Vagina (tissue), 2 donors: ENCODE measurements at regions not wholly inside any gene's neighbourhood (a gene's known extent, or its start where the extent isn't known, plus 50 kb on each side); places are given as distances from the start of the nearest gene placed in this dataset.
"Not testable (repeated sequence)": the region's sequence is repeated elsewhere in the genome, so short reads cannot be mapped to it uniquely, and the experiment has no call there.

Experiments used
- DNase-seq, 2 donors: peaks; one replicate each; pipeline ENCODE4 v3.0.0-alpha.2; 2017; ENCODE audit errors: extremely low spot score in 2 of 2
- H3K27ac ChIP-seq: fragments of 200-600 bp; sonication (generic); one replicate; pipeline ENCODE4 v1.5.1; 2019
- H3K27me3 ChIP-seq: fragments of 200-600 bp; sonication (generic); one replicate; pipeline ENCODE4 v1.5.1; 2019
- H3K36me3 ChIP-seq, 2 donors: fragments of 200-600 bp; sonication (generic); one replicate each; pipeline ENCODE4 v1.5.1; 2017 to 2019
- H3K4me1 ChIP-seq: fragments of 200-600 bp; sonication (generic); one replicate; pipeline ENCODE4 v1.5.1; 2019
- H3K4me3 ChIP-seq, 2 donors: fragments of 200-600 bp; sonication (generic); 1 replicate in 1 of 2; 2 replicates in 1 of 2; pipeline ENCODE4 v1.5.1; 2016 to 2019
- H3K9me3 ChIP-seq: fragments of 200-600 bp; sonication (generic); one replicate; pipeline ENCODE4 v1.5.1; 2019
- POLR2A ChIP-seq, 2 donors: fragments of 450-650 bp; IDR thresholded peaks; one replicate each; pipeline ENCODE4 v1.6.1; 2017; ENCODE audit warnings: antibody characterized with exemption in 2 of 2, mild to moderate bottlenecking in 2 of 2, moderate library complexity in 2 of 2
- POLR2AphosphoS5 ChIP-seq, 2 donors: sonication (generic); formaldehyde crosslinking; IDR thresholded peaks; one replicate each; pipeline ENCODE4 v1.9.0; 2017; ENCODE audit warnings: antibody characterized with exemption in 2 of 2, mild to moderate bottlenecking in 2 of 2, low read depth in 1 of 2; ENCODE audit not compliant: insufficient read depth in 1 of 2
- intact Hi-C: fragments of 100-400 bp; cut with DNase I; formaldehyde crosslinking; loops from one replicate; pipeline ENCODE4 v1.15.1; 2023
- TF ChIP-seq, protein P1 (sequence below), 3 experiments: fragments of 450-650 bp in 2 of 3; fragments of 200-600 bp in 1 of 3; sonication (generic) in 1 of 3; IDR thresholded peaks; one replicate each; pipeline ENCODE4 v1.5.1; 2017 to 2019; ENCODE audit warnings: antibody characterized with exemption in 3 of 3, mild to moderate bottlenecking in 2 of 3, moderate library complexity in 2 of 3

DNA sequence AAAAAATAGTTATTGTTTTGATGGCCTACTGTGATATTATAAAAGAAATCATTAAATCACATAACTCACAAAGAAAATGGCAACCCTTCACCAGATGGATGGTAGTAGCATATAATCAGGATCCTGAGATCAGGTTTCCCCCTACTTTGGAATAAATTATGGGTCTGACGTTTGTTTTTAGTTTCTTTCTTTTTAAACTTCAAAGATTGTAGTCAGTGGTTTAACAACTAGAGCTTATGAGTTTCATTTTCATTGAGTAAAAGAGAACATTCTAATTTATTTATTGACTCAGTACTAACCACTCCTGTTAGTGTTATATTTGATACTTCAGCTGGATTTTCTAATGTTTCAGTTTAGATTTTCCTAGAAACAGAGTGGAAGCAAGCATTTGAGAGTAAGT, 218.0 kb upstream of the PCSK5 start:
- Histone ChIP-seq H3K4me1 (no peaks in the 10 kb centered on the region), H3K4me3 (no peak overlapping the region), H3K9me3 (no peaks in the 10 kb centered on the region), H3K27me3 (no peaks in the 10 kb centered on the region), H3K27ac (no peak overlapping the region), H3K36me3 (no peaks in the 10 kb centered on the region)
- no peak for DNase-seq
- TF ChIP-seq, protein P1, sequence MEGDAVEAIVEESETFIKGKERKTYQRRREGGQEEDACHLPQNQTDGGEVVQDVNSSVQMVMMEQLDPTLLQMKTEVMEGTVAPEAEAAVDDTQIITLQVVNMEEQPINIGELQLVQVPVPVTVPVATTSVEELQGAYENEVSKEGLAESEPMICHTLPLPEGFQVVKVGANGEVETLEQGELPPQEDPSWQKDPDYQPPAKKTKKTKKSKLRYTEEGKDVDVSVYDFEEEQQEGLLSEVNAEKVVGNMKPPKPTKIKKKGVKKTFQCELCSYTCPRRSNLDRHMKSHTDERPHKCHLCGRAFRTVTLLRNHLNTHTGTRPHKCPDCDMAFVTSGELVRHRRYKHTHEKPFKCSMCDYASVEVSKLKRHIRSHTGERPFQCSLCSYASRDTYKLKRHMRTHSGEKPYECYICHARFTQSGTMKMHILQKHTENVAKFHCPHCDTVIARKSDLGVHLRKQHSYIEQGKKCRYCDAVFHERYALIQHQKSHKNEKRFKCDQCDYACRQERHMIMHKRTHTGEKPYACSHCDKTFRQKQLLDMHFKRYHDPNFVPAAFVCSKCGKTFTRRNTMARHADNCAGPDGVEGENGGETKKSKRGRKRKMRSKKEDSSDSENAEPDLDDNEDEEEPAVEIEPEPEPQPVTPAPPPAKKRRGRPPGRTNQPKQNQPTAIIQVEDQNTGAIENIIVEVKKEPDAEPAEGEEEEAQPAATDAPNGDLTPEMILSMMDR (IDR thresholded peaks at IDR 0.05): no peak
- TF ChIP-seq POLR2A (IDR thresholded peaks at IDR 0.05) (no peak), POLR2AphosphoS5 (IDR thresholded peaks at IDR 0.05; ENCODE audit: insufficient read depth in 1 of 2, low read depth in 1 of 2) (no peak)
- intact Hi-C loops: no loop called here

DNA sequence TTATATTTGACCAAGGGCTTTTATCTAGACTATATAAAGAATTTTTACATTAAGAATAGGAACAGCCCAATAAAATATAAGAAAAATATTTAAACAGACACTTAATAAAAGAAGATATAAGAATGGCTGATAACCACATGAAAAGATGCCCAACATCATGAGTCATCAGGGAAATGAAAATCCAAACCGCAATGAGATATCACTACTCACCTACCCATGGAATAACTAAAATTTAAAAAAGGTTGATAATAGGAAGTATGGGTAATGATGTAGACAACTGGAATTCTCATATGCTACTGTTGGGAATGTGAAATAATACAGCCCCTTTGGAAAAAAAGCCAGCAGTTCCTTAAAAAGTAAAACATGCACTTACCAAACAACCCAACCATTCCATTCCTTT, 206.9 kb upstream of the PCSK5 start:
- no peaks in the 10 kb centered on the region for H3K36me3 ChIP-seq
- no peak overlapping the region for H3K4me3 ChIP-seq
- intact Hi-C loops: no loop called here
- H3K4me1 ChIP-seq: no peaks in the 10 kb centered on the region
- no peaks in the 10 kb centered on the region for H3K27me3 ChIP-seq
- no peak for DNase-seq
- TF ChIP-seq POLR2A (IDR thresholded peaks at IDR 0.05) (no peak), POLR2AphosphoS5 (IDR thresholded peaks at IDR 0.05; ENCODE audit: insufficient read depth in 1 of 2, low read depth in 1 of 2) (no peak)
- TF ChIP-seq, protein P1 (IDR thresholded peaks at IDR 0.05): no peak
- H3K27ac ChIP-seq: no peak overlapping the region
- H3K9me3 ChIP-seq: no peaks in the 10 kb centered on the region

DNA sequence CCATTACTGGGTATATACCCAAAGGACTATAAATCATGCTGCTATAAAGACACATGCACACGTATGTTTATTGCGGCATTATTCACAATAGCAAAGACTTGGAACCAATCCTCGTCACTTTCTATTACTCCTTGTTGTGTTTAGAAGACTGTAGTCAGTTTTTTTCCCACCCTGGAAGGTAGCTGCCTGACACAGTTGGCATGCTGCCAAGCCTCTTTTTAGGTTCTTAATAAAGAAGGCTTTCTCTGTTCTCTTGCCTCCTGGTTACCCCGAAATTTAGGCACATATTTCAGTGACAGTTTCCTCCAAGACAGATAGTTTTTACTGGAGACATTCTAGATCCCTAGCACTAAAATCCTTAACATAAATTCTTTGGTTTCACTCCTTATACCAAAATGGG, 205.4 kb upstream of the PCSK5 start:
- Histone ChIP-seq H3K27me3 (no peaks in the 10 kb centered on the region), H3K4me3 (no peak overlapping the region), H3K4me1 (no peaks in the 10 kb centered on the region), H3K9me3 (no peaks in the 10 kb centered on the region), H3K36me3 (no peaks in the 10 kb centered on the region), H3K27ac (no peak overlapping the region)
- TF ChIP-seq POLR2A (IDR thresholded peaks at IDR 0.05) (no peak), POLR2AphosphoS5 (IDR thresholded peaks at IDR 0.05; ENCODE audit: insufficient read depth in 1 of 2, low read depth in 1 of 2) (no peak)
- TF ChIP-seq, protein P1 (IDR thresholded peaks at IDR 0.05): no peak
- no peak for DNase-seq
- intact Hi-C loops: no loop called here

DNA sequence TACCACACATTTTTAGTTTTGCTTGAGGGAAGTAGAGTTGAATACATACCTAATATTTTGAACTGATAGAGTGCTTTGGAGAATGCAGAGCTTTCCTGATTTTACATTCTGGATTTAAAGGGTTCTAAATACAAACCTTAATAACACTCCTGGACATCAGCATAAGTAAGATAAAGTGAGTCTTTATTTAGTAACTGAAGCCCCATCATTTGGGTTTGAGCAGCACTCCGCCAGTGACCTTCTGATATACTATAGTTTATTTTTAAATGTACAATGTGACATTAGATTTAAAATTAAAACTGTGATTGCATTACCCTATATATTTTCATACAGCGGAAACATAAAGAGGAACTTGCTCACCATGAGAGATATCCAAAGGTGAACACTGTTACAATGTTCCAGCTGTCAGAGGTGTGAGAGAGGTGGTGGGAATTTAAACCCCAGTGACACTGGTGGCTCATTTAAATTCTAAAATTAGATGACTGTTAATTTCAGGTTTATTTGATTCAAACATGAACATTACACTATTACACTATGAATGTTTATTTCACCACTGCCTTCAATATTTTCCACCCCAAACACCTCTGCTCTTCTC, 203.0 kb upstream of the PCSK5 start:
- intact Hi-C loops: no loop called here
- TF ChIP-seq POLR2A (IDR thresholded peaks at IDR 0.05) (no peak), POLR2AphosphoS5 (IDR thresholded peaks at IDR 0.05; ENCODE audit: insufficient read depth in 1 of 2, low read depth in 1 of 2) (no peak)
- TF ChIP-seq, protein P1 (IDR thresholded peaks at IDR 0.05): no peak
- no peaks in the 10 kb centered on the region for H3K4me1 ChIP-seq

DNA sequence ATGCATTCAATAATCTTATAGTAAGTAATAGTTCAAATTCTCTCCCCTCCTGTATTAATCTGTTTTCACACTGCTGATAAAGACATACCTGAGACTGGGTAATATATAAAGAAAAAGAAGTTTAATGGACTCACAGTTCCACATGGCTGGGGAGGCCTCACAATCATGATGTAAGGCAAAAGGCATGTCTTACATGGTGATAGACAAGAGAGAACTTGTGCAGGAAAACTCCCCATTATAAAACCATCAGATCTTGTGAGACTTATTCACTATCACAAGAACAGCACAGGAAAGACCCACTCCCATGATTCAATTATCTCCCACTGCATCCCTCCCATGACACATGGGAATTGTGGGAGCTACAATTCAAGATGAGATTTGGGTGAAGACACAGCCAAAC, 199.9 kb upstream of the PCSK5 start:
- H3K36me3 ChIP-seq, H3K9me3 ChIP-seq: not testable (repeated sequence)

More for the DNA sequence above, 203.0 kb upstream of the PCSK5 start:
- H3K27ac ChIP-seq: no peak overlapping the region
- H3K9me3 ChIP-seq: no peaks in the 10 kb centered on the region
- no peak overlapping the region for H3K4me3 ChIP-seq
- H3K27me3 ChIP-seq: no peaks in the 10 kb centered on the region
- H3K36me3 ChIP-seq: no peaks in the 10 kb centered on the region
- no peak for DNase-seq

More for the DNA sequence above, 199.9 kb upstream of the PCSK5 start:
- DNase-seq, intact Hi-C loops, H3K4me1 ChIP-seq, H3K27ac ChIP-seq, H3K4me3 ChIP-seq, H3K27me3 ChIP-seq: not testable (repeated sequence)
